HepG2 (cell line): ENCODE measurements at regions not wholly inside any gene's neighbourhood (a gene's known extent, or its start where the extent isn't known, plus 50 kb on each side); places are given as distances from the start of the nearest gene placed in this dataset.
"Not testable (repeated sequence)": the region's sequence is repeated elsewhere in the genome, so short reads cannot be mapped to it uniquely, and the experiment has no call there.

Experiments
- ATAC-seq: fragments of 200-7000 bp; cut with Tn5 transposase; 3 replicates; pipeline ENCODE4 v1.9.1; 2020; ENCODE audit warnings: mild to moderate bottlenecking, moderate library complexity
- BruUV-seq: library from RNA; stranded (reverse); fragments of 400-500 nt; replicated peaks from 2 replicates; lab custom pipeline; 2021; lab: Mats Ljungman, UMichigan
- CTCF ChIA-PET: fragments of 300-600 bp; formaldehyde crosslinking; extraction: SDS; loops from one replicate; lab custom pipeline; 2021; ENCODE audit warnings: low total read pairs, inconsistent platforms, low intra/inter-chr PET ratio; lab: Yijun Ruan, JAX
- POLR2A ChIA-PET: fragments of 350-600 bp; sonication (Branson Sonifier 250); formaldehyde crosslinking; loops from one replicate; lab custom pipeline; 2020; ENCODE audit warnings: antibody characterized with exemption, inconsistent platforms; lab: Yijun Ruan, JAX
- DNase-seq: peaks from one replicate; pipeline ENCODE4 v3.0.0-alpha.2; 2015; ENCODE audit warnings: low spot score
- FAIRE-seq: peaks from 3 replicates; lab custom pipeline; 2011; peaks lifted over from hg19 to GRCh38; lab: Jason Lieb, UNC
- H2AFZ ChIP-seq: one replicate; pipeline ENCODE4 v1.6.1; 2011; ENCODE audit warnings: low read length, inconsistent platforms
- H3K27ac ChIP-seq: fragments of 300-600 bp; 3 replicates; pipeline ENCODE4 v1.8.0; 2011; ENCODE audit warnings: mixed run types, mild to moderate bottlenecking, mixed read lengths, low read length, inconsistent platforms; ENCODE audit not compliant: insufficient read depth; ENCODE audit errors: extremely low read length
- H3K27me3 ChIP-seq, 2 experiments: fragments of 200-600 bp in 1 of 2; 2 replicates in 1 of 2; 3 replicates in 1 of 2; pipeline versions ENCODE4 v1.6.0 to v1.8.0; 2011; ENCODE audit warnings: low read length in 2 of 2, mild to moderate bottlenecking in 2 of 2, moderate library complexity in 2 of 2, inconsistent platforms in 1 of 2; ENCODE audit not compliant: insufficient read depth in 2 of 2, control insufficient read depth in 1 of 2
- H3K36me3 ChIP-seq, 2 experiments: fragments of 200-600 bp in 1 of 2; replicated peaks in 1 of 2; 2 replicates in 1 of 2; 3 replicates in 1 of 2; pipeline versions ENCODE4 v1.5.1 to v1.8.0; 2011; ENCODE audit warnings: low read length in 2 of 2, inconsistent platforms in 1 of 2; ENCODE audit not compliant: insufficient read depth in 2 of 2, control insufficient read depth in 1 of 2
- H3K4me1 ChIP-seq: 2 replicates; pipeline ENCODE4 v1.5.1; 2012; ENCODE audit warnings: low read length, inconsistent platforms; ENCODE audit not compliant: insufficient read depth
- H3K4me2 ChIP-seq: 2 replicates; pipeline ENCODE4 v1.6.0; 2011; ENCODE audit warnings: low read depth, low read length, inconsistent platforms
- H3K4me3 ChIP-seq, 3 experiments: fragments of 200-600 bp in 1 of 3; sonication (generic), shearing (Covaris generic) in 1 of 3; replicated peaks in 1 of 3; 2 replicates each; pipeline ENCODE4 v1.5.1; 2011 to 2016; ENCODE audit warnings: low read length in 3 of 3, inconsistent platforms in 2 of 3, low read depth in 2 of 3, mild to moderate bottlenecking in 2 of 3, control low read depth in 1 of 3, mixed read lengths in 1 of 3; ENCODE audit not compliant: insufficient read depth in 1 of 3
- H3K79me2 ChIP-seq: one replicate; pipeline ENCODE4 v1.6.1; 2011; ENCODE audit warnings: low read length, inconsistent platforms; ENCODE audit not compliant: insufficient read depth
- H3K9ac ChIP-seq: 2 replicates; pipeline ENCODE4 v1.6.0; 2011; ENCODE audit warnings: mild to moderate bottlenecking, low read depth, low read length, inconsistent platforms; ENCODE audit not compliant: insufficient read depth
- H3K9me3 ChIP-seq: 2 replicates; pipeline ENCODE4 v1.5.1; 2012; ENCODE audit warnings: mild to moderate bottlenecking, low read length
- H4K20me1 ChIP-seq: 2 replicates; pipeline ENCODE4 v1.6.0; 2011; ENCODE audit warnings: inconsistent platforms, mild to moderate bottlenecking, low read length, moderate library complexity; ENCODE audit not compliant: insufficient read depth
- HDAC6 ChIP-seq: fragments of 200-600 bp; sonication (generic); IDR thresholded peaks from 2 replicates; pipeline ENCODE4 v1.7.0; 2017; ENCODE audit warnings: mild to moderate bottlenecking, antibody characterized with exemption, low read length, low read depth
- KAT2B ChIP-seq: fragments of 150-350 bp; IDR thresholded peaks from 2 replicates; pipeline ENCODE4 v1.6.1; 2014; ENCODE audit warnings: low read depth, low read length, borderline replicate concordance
- NAIF1 ChIP-seq: sonication (generic); formaldehyde crosslinking; IDR thresholded peaks from 2 replicates; pipeline ENCODE4 v1.5.0; 2020; ENCODE audit warnings: mild to moderate bottlenecking, missing genetic modification reagents, borderline replicate concordance
- NFYB ChIP-seq: sonication (generic); formaldehyde crosslinking; IDR thresholded peaks from 2 replicates; pipeline ENCODE4 v1.4.0; 2020; ENCODE audit warnings: missing genetic modification reagents
- NFYC ChIP-seq: IDR thresholded peaks from 2 replicates; pipeline ENCODE4 v1.6.1; 2016; ENCODE audit warnings: missing genetic modification reagents, missing compliant biosample characterization
- ZKSCAN1 ChIP-seq: fragments of 150-350 bp; IDR thresholded peaks from 2 replicates; pipeline ENCODE4 v1.6.1; 2014; ENCODE audit warnings: low read length
- ZNF780A ChIP-seq: sonication (generic); formaldehyde crosslinking; IDR thresholded peaks from 2 replicates; pipeline ENCODE4 v1.8.0; 2022; ENCODE audit warnings: mild to moderate bottlenecking, missing genetic modification reagents, moderate library complexity
- WGBS: methylation state at CpG from one replicate; pipeline ENCODE4 v1.1.6; 2017; ENCODE audit warnings: low lambda C conversion rate; 5-methylcytosine and 5-hydroxymethylcytosine counted together
- in situ Hi-C: cut with HindIII; loops from 2 replicates; pipeline ENCODE4 v1.10.0; 2017; ENCODE audit warnings: low pct_unique_long_range_greater_than_20kb; ENCODE audit not compliant: extremely low pct_ligation_motif_present
- intact Hi-C: fragments of 100-400 bp; cut with micrococcal nuclease; formaldehyde crosslinking; loops from one replicate; pipeline ENCODE4 v1.10.0; 2022; ENCODE audit not compliant: unreplicated experiment
- TF ChIP-seq, protein P1 (sequence below): sonication (generic); formaldehyde crosslinking; IDR thresholded peaks from 2 replicates; pipeline ENCODE4 v1.5.1; 2020; ENCODE audit warnings: mild to moderate bottlenecking, missing genetic modification reagents, moderate library complexity
- TF ChIP-seq, protein P2 (sequence below): sonication (generic); formaldehyde crosslinking; IDR thresholded peaks from 2 replicates; pipeline ENCODE4 v1.4.0; 2020; ENCODE audit warnings: low read depth, missing genetic modification reagents
- TF ChIP-seq, protein P3 (sequence below): sonication (generic); formaldehyde crosslinking; IDR thresholded peaks from 2 replicates; pipeline ENCODE4 v1.5.0; 2020; ENCODE audit warnings: missing genetic modification reagents

DNA sequence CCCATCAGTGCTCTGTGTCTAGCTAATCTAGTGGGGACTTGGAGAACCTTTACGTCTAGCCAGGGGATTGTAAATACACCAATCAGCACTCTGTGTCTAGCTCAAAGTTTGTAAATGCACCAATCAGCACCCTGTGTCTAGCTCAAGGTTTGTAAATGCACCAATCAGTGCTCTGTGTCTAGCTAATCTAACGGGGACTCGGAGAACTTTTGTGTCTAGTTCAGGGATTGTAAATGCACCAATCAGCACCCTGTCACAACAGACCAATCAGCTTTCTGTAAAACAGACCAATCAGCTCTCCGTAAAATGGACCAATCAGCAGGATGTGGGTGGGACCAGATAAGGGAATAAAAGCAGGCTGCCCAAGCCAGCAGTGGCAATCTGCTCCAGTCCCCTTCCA lies 268.3 kb upstream of the MKLN1 start:
- not testable (repeated sequence) for H3K4me2 ChIP-seq, H2AFZ ChIP-seq
- peaks cover 67% of the 10 kb centered on the region for H3K79me2 ChIP-seq
- TF ChIP-seq NFYB (CRISPR knock-in tag) = peak; percentile 55; the same call in 1 of the 2 replicates
- TF ChIP-seq NFYC (CRISPR knock-in tag) = peak; percentile 39; the same call in 1 of the 2 replicates
- TF ChIP-seq, all 625 proteins: peak for 2; not testable (repeated sequence) for 623
- H3K27me3 ChIP-seq, BruUV-seq, H3K27ac ChIP-seq, H3K36me3 ChIP-seq, H4K20me1 ChIP-seq, ATAC-seq, DNase-seq, H3K9ac ChIP-seq, FAIRE-seq, H3K4me3 ChIP-seq, intact Hi-C loops, in situ Hi-C loops, CTCF ChIA-PET, H3K9me3 ChIP-seq: not testable (repeated sequence)
- H3K4me1 ChIP-seq = peaks cover 63% of the 10 kb centered on the region
- 100% methylated on average over 2 of the region's 4 CpGs for WGBS
- POLR2A ChIA-PET = interaction anchor here (1.0 to 1.3 kb wide), 2 partner anchors 11 to 47 kb away, joined by 3 read pairs; no protein-coding TSS in a partner anchor

DNA sequence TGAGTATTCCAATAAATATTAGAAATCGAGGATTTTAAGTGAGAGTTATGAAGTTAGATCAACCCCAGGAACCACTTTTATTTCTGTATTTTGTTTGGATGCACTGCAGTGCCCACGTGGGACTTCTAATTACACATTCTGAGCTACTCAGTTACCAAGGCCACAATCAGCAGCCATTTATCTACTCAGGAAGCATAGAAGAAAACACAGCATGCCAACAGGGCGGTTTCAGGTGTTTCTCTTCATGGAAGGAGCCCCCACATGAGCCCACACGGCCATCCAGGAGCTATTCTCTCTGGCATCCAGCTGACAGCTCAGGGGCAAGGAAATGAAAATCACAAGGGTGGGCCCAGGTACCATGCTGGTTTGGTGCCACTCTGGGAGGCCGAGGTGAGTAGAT lies 266.5 kb upstream of the MKLN1 start:
- DNase-seq (no peak), ATAC-seq (no peak), FAIRE-seq (no peak)
- POLR2A ChIA-PET = no interaction called here
- Histone ChIP-seq H3K9ac (peak overlapping the region; percentile 8; the same call in 1 of the 2 replicates), H3K4me1 (peaks cover 53% of the 10 kb centered on the region), H3K79me2 (peaks cover 64% of the 10 kb centered on the region), H3K27ac (peak overlapping the region; percentile 45), H3K36me3 (peaks cover 0 to 5% of the 10 kb centered on the region in 2 experiments; a peak in 1 of 5 replicates), H3K9me3 (no peaks in the 10 kb centered on the region), H4K20me1 (no peaks in the 10 kb centered on the region)
- BruUV-seq = no TSS peak
- 93% methylated on average over 5 of the region's 5 CpGs for WGBS
- CTCF ChIA-PET = no interaction called here
- intact Hi-C loops = no loop called here
- TF ChIP-seq, protein P1, sequence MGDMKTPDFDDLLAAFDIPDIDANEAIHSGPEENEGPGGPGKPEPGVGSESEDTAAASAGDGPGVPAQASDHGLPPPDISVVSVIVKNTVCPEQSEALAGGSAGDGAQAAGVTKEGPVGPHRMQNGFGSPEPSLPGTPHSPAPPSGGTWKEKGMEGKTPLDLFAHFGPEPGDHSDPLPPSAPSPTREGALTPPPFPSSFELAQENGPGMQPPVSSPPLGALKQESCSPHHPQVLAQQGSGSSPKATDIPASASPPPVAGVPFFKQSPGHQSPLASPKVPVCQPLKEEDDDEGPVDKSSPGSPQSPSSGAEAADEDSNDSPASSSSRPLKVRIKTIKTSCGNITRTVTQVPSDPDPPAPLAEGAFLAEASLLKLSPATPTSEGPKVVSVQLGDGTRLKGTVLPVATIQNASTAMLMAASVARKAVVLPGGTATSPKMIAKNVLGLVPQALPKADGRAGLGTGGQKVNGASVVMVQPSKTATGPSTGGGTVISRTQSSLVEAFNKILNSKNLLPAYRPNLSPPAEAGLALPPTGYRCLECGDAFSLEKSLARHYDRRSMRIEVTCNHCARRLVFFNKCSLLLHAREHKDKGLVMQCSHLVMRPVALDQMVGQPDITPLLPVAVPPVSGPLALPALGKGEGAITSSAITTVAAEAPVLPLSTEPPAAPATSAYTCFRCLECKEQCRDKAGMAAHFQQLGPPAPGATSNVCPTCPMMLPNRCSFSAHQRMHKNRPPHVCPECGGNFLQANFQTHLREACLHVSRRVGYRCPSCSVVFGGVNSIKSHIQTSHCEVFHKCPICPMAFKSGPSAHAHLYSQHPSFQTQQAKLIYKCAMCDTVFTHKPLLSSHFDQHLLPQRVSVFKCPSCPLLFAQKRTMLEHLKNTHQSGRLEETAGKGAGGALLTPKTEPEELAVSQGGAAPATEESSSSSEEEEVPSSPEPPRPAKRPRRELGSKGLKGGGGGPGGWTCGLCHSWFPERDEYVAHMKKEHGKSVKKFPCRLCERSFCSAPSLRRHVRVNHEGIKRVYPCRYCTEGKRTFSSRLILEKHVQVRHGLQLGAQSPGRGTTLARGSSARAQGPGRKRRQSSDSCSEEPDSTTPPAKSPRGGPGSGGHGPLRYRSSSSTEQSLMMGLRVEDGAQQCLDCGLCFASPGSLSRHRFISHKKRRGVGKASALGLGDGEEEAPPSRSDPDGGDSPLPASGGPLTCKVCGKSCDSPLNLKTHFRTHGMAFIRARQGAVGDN (CRISPR knock-in tag) = no peak
- no peak for TF ChIP-seq ZKSCAN1
- no peak for TF ChIP-seq ZNF780A (CRISPR knock-in tag)
- TF ChIP-seq, protein P2, sequence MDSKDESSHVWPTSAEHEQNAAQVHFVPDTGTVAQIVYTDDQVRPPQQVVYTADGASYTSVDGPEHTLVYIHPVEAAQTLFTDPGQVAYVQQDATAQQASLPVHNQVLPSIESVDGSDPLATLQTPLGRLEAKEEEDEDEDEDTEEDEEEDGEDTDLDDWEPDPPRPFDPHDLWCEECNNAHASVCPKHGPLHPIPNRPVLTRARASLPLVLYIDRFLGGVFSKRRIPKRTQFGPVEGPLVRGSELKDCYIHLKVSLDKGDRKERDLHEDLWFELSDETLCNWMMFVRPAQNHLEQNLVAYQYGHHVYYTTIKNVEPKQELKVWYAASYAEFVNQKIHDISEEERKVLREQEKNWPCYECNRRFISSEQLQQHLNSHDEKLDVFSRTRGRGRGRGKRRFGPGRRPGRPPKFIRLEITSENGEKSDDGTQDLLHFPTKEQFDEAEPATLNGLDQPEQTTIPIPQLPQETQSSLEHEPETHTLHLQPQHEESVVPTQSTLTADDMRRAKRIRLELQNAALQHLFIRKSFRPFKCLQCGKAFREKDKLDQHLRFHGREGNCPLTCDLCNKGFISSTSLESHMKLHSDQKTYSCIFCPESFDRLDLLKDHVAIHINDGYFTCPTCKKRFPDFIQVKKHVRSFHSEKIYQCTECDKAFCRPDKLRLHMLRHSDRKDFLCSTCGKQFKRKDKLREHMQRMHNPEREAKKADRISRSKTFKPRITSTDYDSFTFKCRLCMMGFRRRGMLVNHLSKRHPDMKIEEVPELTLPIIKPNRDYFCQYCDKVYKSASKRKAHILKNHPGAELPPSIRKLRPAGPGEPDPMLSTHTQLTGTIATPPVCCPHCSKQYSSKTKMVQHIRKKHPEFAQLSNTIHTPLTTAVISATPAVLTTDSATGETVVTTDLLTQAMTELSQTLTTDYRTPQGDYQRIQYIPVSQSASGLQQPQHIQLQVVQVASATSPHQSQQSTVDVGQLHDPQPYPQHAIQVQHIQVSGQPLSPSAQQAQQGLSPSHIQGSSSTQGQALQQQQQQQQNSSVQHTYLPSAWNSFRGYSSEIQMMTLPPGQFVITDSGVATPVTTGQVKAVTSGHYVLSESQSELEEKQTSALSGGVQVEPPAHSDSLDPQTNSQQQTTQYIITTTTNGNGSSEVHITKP (CRISPR knock-in tag) = no peak
- TF ChIP-seq, protein P3, sequence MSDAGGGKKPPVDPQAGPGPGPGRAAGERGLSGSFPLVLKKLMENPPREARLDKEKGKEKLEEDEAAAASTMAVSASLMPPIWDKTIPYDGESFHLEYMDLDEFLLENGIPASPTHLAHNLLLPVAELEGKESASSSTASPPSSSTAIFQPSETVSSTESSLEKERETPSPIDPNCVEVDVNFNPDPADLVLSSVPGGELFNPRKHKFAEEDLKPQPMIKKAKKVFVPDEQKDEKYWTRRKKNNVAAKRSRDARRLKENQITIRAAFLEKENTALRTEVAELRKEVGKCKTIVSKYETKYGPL (CRISPR knock-in tag) = no peak
- TF ChIP-seq HDAC6 = no peak
- no peak for TF ChIP-seq NAIF1 (CRISPR knock-in tag)
- TF ChIP-seq KAT2B = no peak
- TF ChIP-seq, all 625 proteins: peak for 0
- Histone ChIP-seq H3K4me3 (no peak overlapping the region), H2AFZ (no peak overlapping the region), H3K27me3 (no peaks in the 10 kb centered on the region), H3K4me2 (no peak overlapping the region)
- in situ Hi-C loops = no loop called here
